Caki2 (cell line): ENCODE measurements at regions not wholly inside any gene's neighbourhood (a gene's known extent, or its start where the extent isn't known, plus 50 kb on each side); places are given as distances from the start of the nearest gene placed in this dataset.
"Not testable (repeated sequence)": the region's sequence is repeated elsewhere in the genome, so short reads cannot be mapped to it uniquely, and the experiment has no call there.

Experiments
- DNase-seq: peaks from one replicate; pipeline ENCODE4 v3.0.0-alpha.2; 2015; ENCODE audit warnings: low read depth
- in situ Hi-C: cut with HindIII; loops from 2 replicates; pipeline ENCODE4 v1.10.0; 2016; ENCODE audit warnings: low sequenced_read_pairs, low pct_unique_long_range_greater_than_20kb, mixed read lengths

- DNase-seq, result no peak
- in situ Hi-C loops, result no loop called here
These were observed 2705.8 kb downstream of the PCDH7 start for GRCh38 chr4:33425936-33426335.

GRCh38 chr4:33427676-33428075 lies 2707.5 kb downstream of the PCDH7 start:
- in situ Hi-C loops, result no loop called here
- no peak for DNase-seq

- in situ Hi-C loops, result no loop called here
- DNase-seq, result no peak
These were observed 2709.8 kb downstream of the PCDH7 start for GRCh38 chr4:33429971-33430370.

GRCh38 chr4:33437406-33437805 lies 2717.2 kb downstream of the PCDH7 start:
- DNase-seq, result no peak
- in situ Hi-C loops, result no loop called here

- DNase-seq, result no peak
- in situ Hi-C loops, result no loop called here
These were observed 2726.8 kb downstream of the PCDH7 start for GRCh38 chr4:33446953-33447352.

GRCh38 chr4:33448948-33449347 lies 2728.8 kb downstream of the PCDH7 start:
- in situ Hi-C loops, result no loop called here
- no peak for DNase-seq

- in situ Hi-C loops, result no loop called here
- DNase-seq, result no peak
These were observed 2733.3 kb downstream of the PCDH7 start for GRCh38 chr4:33453436-33453835.

- DNase-seq, result no peak
- in situ Hi-C loops, result no loop called here
These were observed 2733.7 kb downstream of the PCDH7 start for GRCh38 chr4:33453916-33454315.

- no peak for DNase-seq
- in situ Hi-C loops, result no loop called here
These were observed 2745.4 kb downstream of the PCDH7 start for GRCh38 chr4:33465565-33465964.

GRCh38 chr4:33467291-33467690 lies 2747.1 kb downstream of the PCDH7 start:
- in situ Hi-C loops, result no loop called here
- DNase-seq, result no peak

- DNase-seq, result no peak
- in situ Hi-C loops, result no loop called here
These were observed 2750.6 kb downstream of the PCDH7 start for GRCh38 chr4:33470805-33471204.

GRCh38 chr4:33477715-33478114 lies 2757.5 kb downstream of the PCDH7 start:
- in situ Hi-C loops, result no loop called here

GRCh38 chr4:33482773-33483172 lies 2761.5 kb downstream of the ARAP2 start:
- in situ Hi-C loops, result no loop called here
- no peak for DNase-seq

More at GRCh38 chr4:33477715-33478114, 2757.5 kb downstream of the PCDH7 start:
- DNase-seq, result no peak

- in situ Hi-C loops, result no loop called here
- DNase-seq, result no peak
These were observed 2759.2 kb downstream of the ARAP2 start for GRCh38 chr4:33485111-33485510.

- in situ Hi-C loops, result no loop called here
- no peak for DNase-seq
These were observed 2751.1 kb downstream of the ARAP2 start for GRCh38 chr4:33493231-33493630.

GRCh38 chr4:33494150-33494549 lies 2750.2 kb downstream of the ARAP2 start:
- DNase-seq, result peak; percentile 21
- in situ Hi-C loops, result no loop called here

GRCh38 chr4:33501587-33501986 lies 2742.7 kb downstream of the ARAP2 start:
- DNase-seq, in situ Hi-C loops: not testable (repeated sequence)

GRCh38 chr4:33512397-33512796 lies 2731.9 kb downstream of the ARAP2 start:
- no peak for DNase-seq
- in situ Hi-C loops, result no loop called here

GRCh38 chr4:33518856-33519255 lies 2725.5 kb downstream of the ARAP2 start:
- DNase-seq, result peak; percentile 24
- in situ Hi-C loops, result no loop called here

GRCh38 chr4:33532821-33533220 lies 2711.5 kb downstream of the ARAP2 start:
- DNase-seq, result no peak
- in situ Hi-C loops, result no loop called here

GRCh38 chr4:33536898-33537297 lies 2707.4 kb downstream of the ARAP2 start:
- in situ Hi-C loops, result no loop called here
- no peak for DNase-seq
